PC-3 (cell line): ENCODE measurements at regions not wholly inside any gene's neighbourhood (a gene's known extent, or its start where the extent isn't known, plus 50 kb on each side); places are given as distances from the start of the nearest gene placed in this dataset.
A peak's percentile ranks its signal among the peaks of the same experiment; 100 is the strongest.

ENCODE experiments used
- ATAC-seq: fragments of 200-7000 bp; cut with Tn5 transposase; 2 replicates; pipeline ENCODE4 v1.9.1; 2020; ENCODE audit warnings: mild to moderate bottlenecking, moderate library complexity
- BruUV-seq: library from RNA; stranded (reverse); fragments of 400-500 nt; replicated peaks from 2 replicates; lab custom pipeline; 2021; lab: Mats Ljungman, UMichigan
- CTCF ChIA-PET: fragments of 300-600 bp; sonication (Branson Sonifier 250); formaldehyde crosslinking; loops from one replicate; lab custom pipeline; 2022; ENCODE audit warnings: antibody characterized with exemption; lab: Charles Lee
- POLR2A ChIA-PET: fragments of 300-600 bp; sonication (Branson Sonifier 250); formaldehyde crosslinking; loops from one replicate; lab custom pipeline; 2022; ENCODE audit warnings: antibody characterized with exemption; ENCODE audit not compliant: unreplicated experiment; lab: Charles Lee
- DNase-seq: peaks from one replicate; pipeline ENCODE4 v3.0.0-alpha.2; 2015
- H2AFZ ChIP-seq: fragments of 300-600 bp; sonication (generic); 2 replicates; pipeline ENCODE4 v1.6.0; 2016; ENCODE audit warnings: antibody characterized with exemption, low read length
- H3F3A ChIP-seq: fragments of 300-600 bp; sonication (generic); one replicate; pipeline ENCODE4 v1.6.0; 2017; ENCODE audit warnings: antibody characterized with exemption, low read length, control low read depth, mild to moderate bottlenecking; ENCODE audit not compliant: unreplicated experiment
- H3K27ac ChIP-seq: fragments of 300-600 bp; sonication (generic); 2 replicates; pipeline ENCODE4 v1.5.1; 2016; ENCODE audit warnings: mild to moderate bottlenecking, low read length
- H3K27me3 ChIP-seq: fragments of 300-600 bp; sonication (generic); 2 replicates; pipeline ENCODE4 v1.6.1; 2016; ENCODE audit warnings: low read length, mixed read lengths
- H3K36me3 ChIP-seq: fragments of 300-600 bp; sonication (generic); 2 replicates; pipeline ENCODE4 v1.6.1; 2016; ENCODE audit warnings: low read depth, mixed run types, low read length, mixed read lengths
- H3K4me1 ChIP-seq: fragments of 300-600 bp; sonication (generic); 2 replicates; pipeline ENCODE4 v1.5.1; 2016; ENCODE audit warnings: low read length; ENCODE audit not compliant: insufficient read depth
- H3K4me2 ChIP-seq: fragments of 300-600 bp; sonication (generic); 2 replicates; pipeline ENCODE4 v1.6.0; 2016; ENCODE audit warnings: low read length
- H3K4me3 ChIP-seq: fragments of 300-600 bp; sonication (generic); 2 replicates; pipeline ENCODE4 v1.5.1; 2016; ENCODE audit warnings: mild to moderate bottlenecking, low read length, mixed read lengths
- H3K79me2 ChIP-seq: fragments of 300-600 bp; sonication (generic); 2 replicates; pipeline ENCODE4 v1.6.1; 2017; ENCODE audit warnings: low read length, mixed read lengths
- H3K9ac ChIP-seq: fragments of 300-600 bp; sonication (generic); 2 replicates; pipeline ENCODE4 v1.6.0; 2016; ENCODE audit warnings: mild to moderate bottlenecking, low read length
- H3K9me2 ChIP-seq: fragments of 300-600 bp; sonication (generic); replicated peaks from 2 replicates; pipeline ENCODE4 v1.6.1; 2016; ENCODE audit warnings: mixed run types, low read length, mixed read lengths
- H3K9me3 ChIP-seq: fragments of 300-600 bp; sonication (generic); 2 replicates; pipeline ENCODE4 v1.6.1; 2016; ENCODE audit warnings: low read length, mixed read lengths
- H4K20me1 ChIP-seq: fragments of 300-600 bp; sonication (generic); 2 replicates; pipeline ENCODE4 v1.6.1; 2016; ENCODE audit warnings: low read length, mixed read lengths
- CTCF ChIP-seq: fragments of 300-600 bp; sonication (generic); conservative IDR thresholded peaks from 2 replicates; pipeline ENCODE4 v1.5.1; 2017; ENCODE audit warnings: antibody characterized with exemption, low read depth, mild to moderate bottlenecking, low read length
- EZH2 ChIP-seq: fragments of 300-600 bp; sonication (generic); IDR thresholded peaks from one replicate; pipeline ENCODE4 v1.6.1; 2017; ENCODE audit warnings: antibody characterized with exemption, mild to moderate bottlenecking, low read length; ENCODE audit not compliant: unreplicated experiment
- EZH2phosphoT487 ChIP-seq: fragments of 300-600 bp; sonication (generic); IDR thresholded peaks from 2 replicates; pipeline ENCODE4 v1.6.1; 2018; ENCODE audit warnings: mild to moderate bottlenecking, antibody characterized with exemption, low read length, borderline replicate concordance
- intact Hi-C: fragments of 100-400 bp; cut with micrococcal nuclease; formaldehyde crosslinking; loops from 2 replicates; pipeline ENCODE4 v1.9.0; 2023

GRCh38 chr1:238343852-238344251 is 453.1 kb upstream of the ZP4 start:
- DNase-seq (no peak), ATAC-seq (no peak)
- H4K20me1 ChIP-seq: no peaks in the 10 kb centered on the region
- no peaks in the 10 kb centered on the region for H3K36me3 ChIP-seq
- no peak overlapping the region for H3K9ac ChIP-seq
- ChIA-PET POLR2A (no interaction called here), CTCF (no interaction called here)
- no peak overlapping the region for H3K27ac ChIP-seq
- no TSS peak for BruUV-seq
- H3K79me2 ChIP-seq: no peaks in the 10 kb centered on the region
- H3F3A ChIP-seq: no peaks in the 10 kb centered on the region
- H2AFZ ChIP-seq: no peak overlapping the region
- intact Hi-C loops: no loop called here
- no peaks in the 10 kb centered on the region for H3K9me2 ChIP-seq
- no peak overlapping the region for H3K4me2 ChIP-seq
- no peaks in the 10 kb centered on the region for H3K9me3 ChIP-seq
- no peak for TF ChIP-seq CTCF
- no peak for TF ChIP-seq EZH2phosphoT487
- no peak for TF ChIP-seq EZH2
- H3K4me3 ChIP-seq: no peak overlapping the region
- H3K4me1 ChIP-seq: peaks cover 13% of the 10 kb centered on the region
- H3K27me3 ChIP-seq: no peaks in the 10 kb centered on the region

- TF ChIP-seq EZH2 (no peak), CTCF (no peak), EZH2phosphoT487 (no peak)
Measured at GRCh38 chr1:238341395-238341794, 450.7 kb upstream of the ZP4 start.

GRCh38 chr1:238340989-238341388 is 450.3 kb upstream of the ZP4 start:
- intact Hi-C loops: no loop called here
- no peaks in the 10 kb centered on the region for H3K27me3 ChIP-seq
- DNase-seq (peak; percentile 69), ATAC-seq (peak; percentile 69)
- no peaks in the 10 kb centered on the region for H3F3A ChIP-seq
- no TSS peak for BruUV-seq
- no peak overlapping the region for H2AFZ ChIP-seq
- no peaks in the 10 kb centered on the region for H3K79me2 ChIP-seq
- ChIA-PET CTCF (no interaction called here), POLR2A (no interaction called here)
- no peak overlapping the region for H3K4me3 ChIP-seq
- no peaks in the 10 kb centered on the region for H4K20me1 ChIP-seq
- H3K9me2 ChIP-seq: no peaks in the 10 kb centered on the region
- H3K4me2 ChIP-seq: no peak overlapping the region; the same call in 1 of the 2 replicates
- no peak overlapping the region for H3K9ac ChIP-seq
- H3K4me1 ChIP-seq: peaks cover 13% of the 10 kb centered on the region
- peak overlapping the region; percentile 70 for H3K27ac ChIP-seq
- TF ChIP-seq EZH2 (no peak), EZH2phosphoT487 (no peak), CTCF (no peak)
- H3K36me3 ChIP-seq: no peaks in the 10 kb centered on the region
- H3K9me3 ChIP-seq: no peaks in the 10 kb centered on the region

More at GRCh38 chr1:238341395-238341794, 450.7 kb upstream of the ZP4 start:
- Histone ChIP-seq H3K9me2 (no peaks in the 10 kb centered on the region), H3K4me3 (no peak overlapping the region), H3F3A (no peaks in the 10 kb centered on the region), H4K20me1 (no peaks in the 10 kb centered on the region), H2AFZ (no peak overlapping the region), H3K36me3 (no peaks in the 10 kb centered on the region), H3K27ac (peak overlapping the region; percentile 70), H3K4me2 (no peak overlapping the region), H3K4me1 (peaks cover 13% of the 10 kb centered on the region), H3K9ac (no peak overlapping the region), H3K79me2 (no peaks in the 10 kb centered on the region), H3K9me3 (no peaks in the 10 kb centered on the region), H3K27me3 (no peaks in the 10 kb centered on the region)
- no TSS peak for BruUV-seq
- ATAC-seq: no peak; the same call in 1 of the 2 replicates
- intact Hi-C loops: no loop called here
- DNase-seq: no peak
- ChIA-PET POLR2A (no interaction called here), CTCF (no interaction called here)
